Stomach (tissue), 8 donors: ENCODE measurements at regions not wholly inside any gene's neighbourhood (a gene's known extent, or its start where the extent isn't known, plus 50 kb on each side); places are given as distances from the start of the nearest gene placed in this dataset.
"Not testable (repeated sequence)": the region's sequence is repeated elsewhere in the genome, so short reads cannot be mapped to it uniquely, and the experiment has no call there.

ENCODE experiments used
- DNase-seq, 2 donors: peaks; one replicate each; pipeline versions ENCODE4 v3.0.0 to v3.0.0-alpha.2; 2013 to 2019
- H3K27ac ChIP-seq, 5 donors: fragments of 200-600 bp in 4 of 5; sonication (generic) in 4 of 5; one replicate each; pipeline ENCODE4 v1.5.1; 2013 to 2019; ENCODE audit warnings: mild to moderate bottlenecking in 1 of 5, moderate library complexity in 1 of 5
- H3K27me3 ChIP-seq, 3 donors: fragments of 200-600 bp; sonication (generic); one replicate each; pipeline ENCODE4 v1.5.1; 2017 to 2019; ENCODE audit warnings: mixed run types in 1 of 3
- H3K36me3 ChIP-seq, 4 donors: fragments of 200-600 bp; sonication (generic); 1 replicate in 3 of 4; 2 replicates in 1 of 4; pipeline ENCODE4 v1.5.1; 2016 to 2019
- H3K4me1 ChIP-seq, 4 donors: fragments of 200-600 bp; sonication (generic); one replicate each; pipeline ENCODE4 v1.5.1; 2016 to 2019
- H3K4me3 ChIP-seq, 4 donors: fragments of 200-600 bp; sonication (generic) in 3 of 4; one replicate each; pipeline ENCODE4 v1.5.1; 2016 to 2019; ENCODE audit warnings: mild to moderate bottlenecking in 1 of 4
- H3K9me3 ChIP-seq, 4 donors: fragments of 200-600 bp; sonication (generic); one replicate each; pipeline ENCODE4 v1.5.1; 2016 to 2019
- CTCF ChIP-seq, 7 experiments: fragments of 450-650 bp in 4 of 7; fragments of 200-600 bp in 3 of 7; sonication (generic) in 3 of 7; IDR thresholded peaks; one replicate each; pipeline ENCODE4 v1.5.1; 2016 to 2019; ENCODE audit warnings: antibody characterized with exemption in 7 of 7, control low read depth in 2 of 7, mild to moderate bottlenecking in 1 of 7
- EP300 ChIP-seq: sonication (generic); formaldehyde crosslinking; IDR thresholded peaks from one replicate; pipeline ENCODE4 v1.6.1; 2017; ENCODE audit warnings: antibody characterized with exemption
- POLR2A ChIP-seq, 4 donors: fragments of 450-650 bp; IDR thresholded peaks; one replicate each; pipeline ENCODE4 v1.6.1; 2016; ENCODE audit warnings: antibody characterized with exemption in 4 of 4, control low read depth in 2 of 4, mild to moderate bottlenecking in 1 of 4, moderate library complexity in 1 of 4
- POLR2AphosphoS5 ChIP-seq, 3 donors: sonication (generic); formaldehyde crosslinking; IDR thresholded peaks; one replicate each; pipeline ENCODE4 v1.6.1; 2016; ENCODE audit warnings: antibody characterized with exemption in 3 of 3
- WGBS, 5 donors: extraction: QIAGEN DNeasy Blood & Tissue Kit in 3 of 5; methylation state at CpG; one replicate each; pipeline versions ENCODE4 v1.1.5 to v1.1.7; 2013 to 2018; 5-methylcytosine and 5-hydroxymethylcytosine counted together
- intact Hi-C: fragments of 100-400 bp; cut with DNase I; formaldehyde crosslinking; loops from one replicate; pipeline ENCODE4 v1.15.1; 2023; ENCODE audit warnings: low total_unique reads
- donor health status: healthy with polysubstance abuse.
- donor health status: Bipolar disorder and iron deficiency.
- donor health status: healthy.

GRCh38 chr10:109047856-109048255 lies 875.5 kb downstream of the XPNPEP1 start:
- no peaks in the 10 kb centered on the region for H3K36me3 ChIP-seq
- no peaks in the 10 kb centered on the region for H3K27me3 ChIP-seq
- 83 to 94% (median 89%) methylated on average over 3 to 12 of the region's 12 CpGs for WGBS, 5 donors
- H3K4me3 ChIP-seq: no peak overlapping the region
- intact Hi-C loops: no loop called here
- H3K27ac ChIP-seq: no peak overlapping the region
- no peak for TF ChIP-seq CTCF (IDR thresholded peaks at IDR 0.05)
- TF ChIP-seq POLR2A (IDR thresholded peaks at IDR 0.05): no peak
- no peak for TF ChIP-seq POLR2AphosphoS5 (IDR thresholded peaks at IDR 0.05)
- TF ChIP-seq EP300: no peak
- peaks cover 0 to 10% (median 5%) of the 10 kb centered on the region in 4 donors for H3K9me3 ChIP-seq
- no peaks in the 10 kb centered on the region for H3K4me1 ChIP-seq
- no peak for DNase-seq

GRCh38 chr10:109046427-109046826 lies 876.9 kb downstream of the XPNPEP1 start:
- 48 to 59% (median 54%) methylated on average over 2 of the region's 2 CpGs for WGBS, 5 donors
- not testable (repeated sequence) for H3K4me3 ChIP-seq

GRCh38 chr10:109040622-109041021 lies 882.7 kb downstream of the XPNPEP1 start:
- Histone ChIP-seq H3K36me3 (no peaks in the 10 kb centered on the region), H3K27me3 (no peaks in the 10 kb centered on the region), H3K9me3 (peaks cover 0 to 28% (median 12%) of the 10 kb centered on the region in 4 donors), H3K4me1 (no peaks in the 10 kb centered on the region), H3K4me3 (no peak overlapping the region), H3K27ac (no peak overlapping the region)
- intact Hi-C loops: no loop called here
- TF ChIP-seq CTCF (IDR thresholded peaks at IDR 0.05) (no peak), EP300 (no peak), POLR2A (IDR thresholded peaks at IDR 0.05) (no peak), POLR2AphosphoS5 (IDR thresholded peaks at IDR 0.05) (no peak)
- DNase-seq: no peak
- 91 to 95% (median 91%) methylated on average over 15 to 17 of the region's 17 CpGs for WGBS, 5 donors

More at GRCh38 chr10:109046427-109046826, 876.9 kb downstream of the XPNPEP1 start:
- H3K9me3 ChIP-seq: peaks cover 0 to 24% (median 13%) of the 10 kb centered on the region in 4 donors
- H3K4me1 ChIP-seq, H3K36me3 ChIP-seq, intact Hi-C loops, DNase-seq, H3K27me3 ChIP-seq, H3K27ac ChIP-seq: not testable (repeated sequence)

GRCh38 chr10:109037978-109038377 lies 885.3 kb downstream of the XPNPEP1 start:
- Histone ChIP-seq H3K27ac (no peak overlapping the region), H3K9me3 (peaks cover 0 to 27% (median 10%) of the 10 kb centered on the region in 4 donors), H3K27me3 (no peaks in the 10 kb centered on the region), H3K36me3 (no peaks in the 10 kb centered on the region), H3K4me1 (no peaks in the 10 kb centered on the region), H3K4me3 (no peak overlapping the region)
- intact Hi-C loops: no loop called here
- no peak for TF ChIP-seq POLR2A (IDR thresholded peaks at IDR 0.05)
- TF ChIP-seq EP300: no peak
- TF ChIP-seq CTCF (IDR thresholded peaks at IDR 0.05): no peak
- TF ChIP-seq POLR2AphosphoS5 (IDR thresholded peaks at IDR 0.05): no peak
- 71 to 90% (median 82%) methylated on average over 4 of the region's 4 CpGs for WGBS, 5 donors
- DNase-seq: no peak

- intact Hi-C loops: no loop called here
- H3K27me3 ChIP-seq: no peaks in the 10 kb centered on the region
- no peak for DNase-seq
- no peak overlapping the region for H3K27ac ChIP-seq
- TF ChIP-seq POLR2AphosphoS5 (IDR thresholded peaks at IDR 0.05) (no peak), EP300 (no peak), CTCF (IDR thresholded peaks at IDR 0.05) (no peak)
- H3K9me3 ChIP-seq: no peaks in the 10 kb centered on the region
- 57 to 67% (median 64%) methylated on average over 4 of the region's 4 CpGs for WGBS, 5 donors
- no peaks in the 10 kb centered on the region for H3K36me3 ChIP-seq
- no peaks in the 10 kb centered on the region for H3K4me1 ChIP-seq
- H3K4me3 ChIP-seq: no peak overlapping the region
These were observed 892.6 kb downstream of the XPNPEP1 start for GRCh38 chr10:109030581-109031210.
